WTC11 (cell line): ENCODE measurements at regions not wholly inside any gene's neighbourhood (a gene's known extent, or its start where the extent isn't known, plus 50 kb on each side); places are given as distances from the start of the nearest gene placed in this dataset.

Experiments
- ATAC-seq: fragments of 200-7000 bp; cut with Tn5 transposase; 2 replicates; pipeline ENCODE4 v1.10.0; 2021; ENCODE audit warnings: mild to moderate bottlenecking, moderate library complexity
- CTCF ChIA-PET: fragments of 300-600 bp; sonication (Branson Sonifier 250); formaldehyde crosslinking; loops from one replicate; lab custom pipeline; 2021; ENCODE audit warnings: antibody characterized with exemption; lab: Charles Lee
- POLR2A ChIA-PET: fragments of 350-600 bp; sonication (Branson Sonifier 250); formaldehyde crosslinking; loops from one replicate; lab custom pipeline; 2021; ENCODE audit warnings: antibody characterized with exemption; lab: Charles Lee
- DNase-seq: peaks from one replicate; pipeline ENCODE4 v3.0.0; 2021; ENCODE audit warnings: low spot score
- H3K27ac Mint-ChIP-seq: 2 replicates; pipeline ENCODE4 v1.8.0; 2021; ENCODE audit warnings: mixed read lengths
- H3K27me3 Mint-ChIP-seq: 2 replicates; pipeline ENCODE4 v1.8.0; 2021; ENCODE audit warnings: low read depth, mild to moderate bottlenecking, moderate library complexity, mixed read lengths
- H3K36me3 Mint-ChIP-seq: 2 replicates; pipeline ENCODE4 v1.8.0; 2021; ENCODE audit warnings: mixed read lengths
- H3K4me1 Mint-ChIP-seq: 2 replicates; pipeline ENCODE4 v1.8.0; 2022; ENCODE audit warnings: mixed read lengths
- H3K4me3 Mint-ChIP-seq: 2 replicates; pipeline ENCODE4 v1.8.0; 2021; ENCODE audit warnings: mild to moderate bottlenecking, moderate library complexity, mixed read lengths
- H3K9me3 Mint-ChIP-seq: 2 replicates; pipeline ENCODE4 v1.8.0; 2021; ENCODE audit warnings: mixed read lengths
- ATF6 ChIP-seq: sonication (generic); formaldehyde crosslinking; IDR thresholded peaks from 2 replicates; pipeline ENCODE4 v1.8.1; 2023; ENCODE audit warnings: mild to moderate bottlenecking, missing genetic modification reagents
- CREM ChIP-seq: sonication (generic); formaldehyde crosslinking; IDR thresholded peaks from 2 replicates; pipeline ENCODE4 v1.8.1; 2022; ENCODE audit warnings: mild to moderate bottlenecking, missing genetic modification reagents, moderate library complexity
- ELF4 ChIP-seq: sonication (generic); formaldehyde crosslinking; IDR thresholded peaks from 2 replicates; pipeline ENCODE4 v1.8.1; 2022; ENCODE audit warnings: low read depth, mild to moderate bottlenecking, moderate library complexity, missing genetic modification reagents
- GRHL2 ChIP-seq: fragments of 250-450 bp; sonication (Bioruptor Pico); IDR thresholded peaks from 2 replicates; pipeline ENCODE4 v1.8.0; 2022; ENCODE audit warnings: mild to moderate bottlenecking, moderate library complexity; ENCODE audit not compliant: insufficient replicate concordance, severe bottlenecking
- GTF2I ChIP-seq: fragments of 250-450 bp; sonication (Bioruptor Pico); conservative IDR thresholded peaks from 2 replicates; pipeline ENCODE4 v1.4.0; 2021; ENCODE audit warnings: mild to moderate bottlenecking
- RORB ChIP-seq: fragments of 250-450 bp; sonication (Bioruptor Pico); IDR thresholded peaks from 2 replicates; pipeline ENCODE4 v1.9.0; 2021; ENCODE audit warnings: mild to moderate bottlenecking
- TEAD1 ChIP-seq: sonication (generic); formaldehyde crosslinking; IDR thresholded peaks from 2 replicates; pipeline ENCODE4 v1.8.0; 2022; ENCODE audit warnings: mild to moderate bottlenecking, missing genetic modification reagents
- ZNF425 ChIP-seq: fragments of 250-450 bp; sonication (Bioruptor Pico); conservative IDR thresholded peaks from 2 replicates; pipeline ENCODE4 v1.9.0; 2021; ENCODE audit warnings: mild to moderate bottlenecking
- ZSCAN18 ChIP-seq: fragments of 250-450 bp; sonication (Bioruptor Pico); IDR thresholded peaks from 2 replicates; pipeline ENCODE4 v2.1.2; 2022; ENCODE audit warnings: mild to moderate bottlenecking, moderate library complexity
- TF ChIP-seq, protein P1 (sequence below): sonication (generic); formaldehyde crosslinking; IDR thresholded peaks from 2 replicates; pipeline ENCODE4 v1.8.1; 2022; ENCODE audit warnings: low read depth, mild to moderate bottlenecking, moderate library complexity, missing genetic modification reagents, borderline replicate concordance
- TF ChIP-seq, protein P2 (sequence below): sonication (generic); formaldehyde crosslinking; IDR thresholded peaks from 2 replicates; pipeline ENCODE4 v1.8.0; 2023; ENCODE audit warnings: mild to moderate bottlenecking, missing genetic modification reagents

DNA sequence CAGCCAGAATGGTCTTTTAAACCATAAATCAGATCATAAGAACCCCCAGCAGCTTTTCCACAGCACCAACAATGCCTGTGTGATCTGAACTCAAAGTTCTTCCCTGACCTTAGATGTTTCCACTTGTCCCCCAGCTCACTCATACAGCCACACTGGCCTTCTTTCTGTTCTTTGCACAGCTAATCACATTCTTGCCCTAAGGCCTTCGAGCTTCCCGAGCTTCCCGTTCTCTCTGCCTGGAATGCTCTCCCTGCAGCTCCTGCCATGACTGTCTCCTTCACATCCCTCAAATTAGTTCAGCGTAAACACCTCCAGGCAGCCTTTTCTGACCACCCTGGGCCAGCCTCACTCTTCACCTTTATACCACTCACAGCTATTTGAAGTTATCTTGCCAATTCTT, 166.8 kb upstream of the NFE2L3 start:
- ATAC-seq, result no peak
- Mint-ChIP-seq H3K27ac (no peak overlapping the region), H3K27me3 (no peaks in the 10 kb centered on the region; the same call in 1 of the 2 replicates)

More for the DNA sequence above, 166.8 kb upstream of the NFE2L3 start:
- no peaks in the 10 kb centered on the region for H3K36me3 Mint-ChIP-seq
- ChIA-PET CTCF (interaction anchor here (0.6 kb wide), 1 partner anchor 276 kb away, joined by 3 read pairs; no protein-coding TSS in a partner anchor), POLR2A (no interaction called here)
- H3K4me1 Mint-ChIP-seq, result peaks cover 14% of the 10 kb centered on the region
- no peak overlapping the region for H3K4me3 Mint-ChIP-seq
- TF ChIP-seq ELF4, result no peak
- TF ChIP-seq, protein P1, sequence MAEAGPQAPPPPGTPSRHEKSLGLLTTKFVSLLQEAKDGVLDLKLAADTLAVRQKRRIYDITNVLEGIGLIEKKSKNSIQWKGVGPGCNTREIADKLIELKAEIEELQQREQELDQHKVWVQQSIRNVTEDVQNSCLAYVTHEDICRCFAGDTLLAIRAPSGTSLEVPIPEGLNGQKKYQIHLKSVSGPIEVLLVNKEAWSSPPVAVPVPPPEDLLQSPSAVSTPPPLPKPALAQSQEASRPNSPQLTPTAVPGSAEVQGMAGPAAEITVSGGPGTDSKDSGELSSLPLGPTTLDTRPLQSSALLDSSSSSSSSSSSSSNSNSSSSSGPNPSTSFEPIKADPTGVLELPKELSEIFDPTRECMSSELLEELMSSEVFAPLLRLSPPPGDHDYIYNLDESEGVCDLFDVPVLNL (CRISPR knock-in tag), result no peak
- no peak for TF ChIP-seq CREM (CRISPR knock-in tag)
- TF ChIP-seq, protein P2, sequence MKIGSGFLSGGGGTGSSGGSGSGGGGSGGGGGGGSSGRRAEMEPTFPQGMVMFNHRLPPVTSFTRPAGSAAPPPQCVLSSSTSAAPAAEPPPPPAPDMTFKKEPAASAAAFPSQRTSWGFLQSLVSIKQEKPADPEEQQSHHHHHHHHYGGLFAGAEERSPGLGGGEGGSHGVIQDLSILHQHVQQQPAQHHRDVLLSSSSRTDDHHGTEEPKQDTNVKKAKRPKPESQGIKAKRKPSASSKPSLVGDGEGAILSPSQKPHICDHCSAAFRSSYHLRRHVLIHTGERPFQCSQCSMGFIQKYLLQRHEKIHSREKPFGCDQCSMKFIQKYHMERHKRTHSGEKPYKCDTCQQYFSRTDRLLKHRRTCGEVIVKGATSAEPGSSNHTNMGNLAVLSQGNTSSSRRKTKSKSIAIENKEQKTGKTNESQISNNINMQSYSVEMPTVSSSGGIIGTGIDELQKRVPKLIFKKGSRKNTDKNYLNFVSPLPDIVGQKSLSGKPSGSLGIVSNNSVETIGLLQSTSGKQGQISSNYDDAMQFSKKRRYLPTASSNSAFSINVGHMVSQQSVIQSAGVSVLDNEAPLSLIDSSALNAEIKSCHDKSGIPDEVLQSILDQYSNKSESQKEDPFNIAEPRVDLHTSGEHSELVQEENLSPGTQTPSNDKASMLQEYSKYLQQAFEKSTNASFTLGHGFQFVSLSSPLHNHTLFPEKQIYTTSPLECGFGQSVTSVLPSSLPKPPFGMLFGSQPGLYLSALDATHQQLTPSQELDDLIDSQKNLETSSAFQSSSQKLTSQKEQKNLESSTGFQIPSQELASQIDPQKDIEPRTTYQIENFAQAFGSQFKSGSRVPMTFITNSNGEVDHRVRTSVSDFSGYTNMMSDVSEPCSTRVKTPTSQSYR (CRISPR knock-in tag), result no peak
- TF ChIP-seq GTF2I, result no peak
- no peak for TF ChIP-seq ATF6 (CRISPR knock-in tag)
- TF ChIP-seq ZSCAN18 (CRISPR knock-in tag), result no peak
- TF ChIP-seq TEAD1 (CRISPR knock-in tag), result no peak
- TF ChIP-seq RORB (CRISPR knock-in tag), result no peak
- TF ChIP-seq ZNF425 (CRISPR knock-in tag), result no peak
- no peak for TF ChIP-seq GRHL2 (CRISPR knock-in tag)
- no peak for DNase-seq
- peaks cover 8% of the 10 kb centered on the region; the same call in 1 of the 2 replicates for H3K9me3 Mint-ChIP-seq
